GM21360 (cell line): ENCODE measurements at regions not wholly inside any gene's neighbourhood (a gene's known extent, or its start where the extent isn't known, plus 50 kb on each side); places are given as distances from the start of the nearest gene placed in this dataset.

Experiments
- ATAC-seq: cut with Tn5 transposase; IDR thresholded peaks from one replicate; pipeline ENCODE4 v1.9.1; 2021; ENCODE audit warnings: mild to moderate bottlenecking, moderate library complexity; ENCODE audit not compliant: unreplicated experiment

DNA sequence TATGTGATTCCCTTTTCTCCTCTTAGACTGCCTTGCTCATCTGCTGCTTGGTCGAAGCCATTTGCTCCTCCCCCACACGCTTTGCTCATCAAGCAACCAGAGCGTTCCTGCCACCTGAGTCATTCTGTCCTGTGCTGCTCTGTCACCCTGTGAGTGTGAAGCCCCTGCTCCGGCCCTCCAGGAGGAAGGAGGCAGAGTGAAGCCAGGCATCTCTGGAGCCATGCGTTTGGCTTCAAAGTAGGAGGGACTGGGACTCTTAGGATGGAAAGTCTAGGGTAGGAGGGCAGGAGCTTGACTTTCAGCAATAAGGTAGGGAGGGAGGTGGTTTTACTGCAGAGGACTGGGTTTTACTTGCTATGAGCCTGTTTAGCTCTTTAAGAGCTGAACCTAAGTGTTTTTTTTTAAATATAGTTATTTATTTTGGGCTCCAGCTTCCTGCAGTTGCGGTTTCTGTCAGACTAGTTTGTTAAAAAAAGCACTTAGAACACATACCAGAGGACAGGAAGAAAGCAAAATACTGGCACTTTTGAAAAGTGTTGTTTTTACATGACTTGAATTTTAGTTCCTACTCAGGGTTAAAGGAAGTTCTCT, 63.6 kb downstream of the SPINK2 start:
- ATAC-seq: peak; percentile 93

DNA sequence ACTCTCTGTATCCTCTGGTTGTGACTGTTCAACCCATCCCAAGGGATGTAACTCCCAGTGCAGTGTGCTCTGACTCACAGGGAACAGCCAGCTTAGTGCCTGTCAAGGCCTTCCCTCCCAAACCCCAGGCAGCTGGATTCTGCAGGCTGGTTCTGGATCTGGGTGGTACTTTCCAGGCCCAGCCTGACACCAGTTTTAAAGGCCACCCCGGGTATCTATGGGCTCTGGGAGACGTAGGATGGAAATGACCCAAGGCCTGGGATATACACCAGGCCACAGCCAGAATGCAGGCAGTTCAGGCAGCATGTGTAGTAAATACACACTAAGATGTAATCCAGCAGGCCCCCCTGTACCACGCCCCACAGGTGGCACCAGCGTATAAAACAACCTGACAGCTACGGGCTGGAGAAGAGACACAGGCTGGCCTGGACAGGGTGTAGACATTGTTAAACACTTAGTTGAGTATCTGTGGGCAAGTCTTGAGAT, 64.2 kb downstream of the SPINK2 start:
- peak; percentile 28 for ATAC-seq

DNA sequence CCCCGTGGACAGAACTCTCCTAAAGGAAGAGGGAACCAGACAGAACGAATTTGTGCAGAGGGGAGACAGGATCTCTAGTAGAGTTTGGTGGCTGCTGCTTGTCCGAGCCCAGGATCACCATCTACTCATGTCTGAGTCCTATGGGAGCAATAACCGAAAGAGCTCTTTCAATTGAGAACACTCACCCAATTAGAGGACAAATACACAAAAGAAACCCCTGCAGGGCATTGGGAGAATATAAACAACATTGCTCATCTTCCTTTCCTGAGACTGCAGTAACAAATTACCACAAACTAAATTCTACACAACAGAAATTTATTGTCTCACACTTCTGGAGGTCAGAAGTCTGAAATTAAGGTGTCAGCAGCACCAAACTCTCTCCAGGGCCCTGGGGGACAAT, 65.6 kb downstream of the SPINK2 start:
- ATAC-seq: no peak

DNA sequence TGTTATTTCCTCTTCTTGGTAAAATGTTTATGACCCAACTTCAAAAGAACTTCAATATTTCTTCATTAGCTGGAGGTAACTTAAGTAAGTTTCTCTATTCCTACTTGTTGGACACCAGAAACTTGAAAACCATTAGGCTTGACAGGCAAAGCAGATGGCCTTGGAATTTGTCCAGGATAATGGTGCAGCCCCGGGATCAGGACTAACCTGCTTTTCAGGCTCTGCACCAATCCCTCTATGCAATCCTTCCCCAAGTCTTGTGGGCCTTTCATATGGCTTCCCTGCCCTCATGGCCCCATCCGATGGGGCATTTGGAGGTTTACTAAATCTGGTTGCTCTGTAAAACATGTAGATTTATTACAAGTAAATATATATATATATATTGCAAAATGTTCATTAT, 68.5 kb downstream of the SPINK2 start:
- ATAC-seq: no peak

DNA sequence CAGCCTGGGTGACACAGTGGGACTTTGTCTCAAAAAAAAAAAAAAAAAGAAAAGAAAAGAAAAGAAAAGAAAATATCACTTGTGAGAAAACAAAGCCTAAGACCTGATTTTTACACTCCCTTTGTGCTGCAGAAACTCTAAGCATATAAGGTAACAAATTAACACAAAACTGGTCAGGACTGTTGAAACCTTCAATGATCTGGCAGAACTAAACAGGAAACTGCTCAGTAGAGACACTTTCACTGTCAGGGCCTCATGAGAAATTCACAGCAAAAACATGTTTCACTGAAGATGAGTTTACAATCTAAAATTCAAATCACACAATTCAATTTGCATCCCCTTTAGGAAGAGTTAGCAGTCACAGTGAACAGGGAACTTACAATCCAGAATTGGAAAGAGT, 69.1 kb upstream of the HOPX start:
- ATAC-seq: no peak

DNA sequence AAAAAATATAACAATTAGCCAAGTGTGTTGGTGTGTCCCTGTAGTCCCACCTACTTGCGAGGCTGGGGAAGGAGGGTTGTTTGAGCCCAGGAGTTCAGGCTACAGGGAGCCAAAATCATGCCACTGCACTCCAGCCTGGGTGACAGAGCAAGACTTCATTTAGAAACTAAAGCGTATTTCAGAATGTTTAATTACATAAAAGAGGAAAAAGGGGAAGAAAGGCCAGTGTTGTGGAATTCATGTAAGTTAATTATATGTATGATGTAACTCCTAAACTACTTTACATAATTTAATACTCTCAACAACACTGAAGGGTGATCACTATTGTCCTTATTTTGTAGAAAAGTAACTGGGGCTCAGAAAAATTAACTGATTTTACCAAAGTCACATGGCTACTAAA, 67.2 kb upstream of the HOPX start:
- ATAC-seq: no peak

DNA sequence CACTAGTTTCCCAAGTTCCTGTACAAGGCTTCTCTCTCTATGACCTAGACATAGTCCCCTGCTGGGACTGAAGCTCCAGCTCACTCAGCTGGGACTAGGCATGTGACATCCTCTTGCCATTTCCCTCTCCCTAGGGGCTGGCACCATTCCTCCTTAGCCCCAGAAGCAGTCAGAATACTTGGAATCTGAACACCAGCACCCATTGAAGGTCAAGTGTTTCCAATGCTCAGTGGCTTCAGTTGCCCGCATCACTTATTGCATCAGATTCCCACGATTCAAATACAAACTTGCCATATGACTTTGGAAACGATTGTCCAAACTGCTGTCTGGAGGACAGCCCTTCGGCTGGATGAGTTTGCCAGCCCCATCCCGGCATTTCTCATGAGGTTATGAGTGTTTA, 65.5 kb upstream of the HOPX start:
- ATAC-seq: no peak

DNA sequence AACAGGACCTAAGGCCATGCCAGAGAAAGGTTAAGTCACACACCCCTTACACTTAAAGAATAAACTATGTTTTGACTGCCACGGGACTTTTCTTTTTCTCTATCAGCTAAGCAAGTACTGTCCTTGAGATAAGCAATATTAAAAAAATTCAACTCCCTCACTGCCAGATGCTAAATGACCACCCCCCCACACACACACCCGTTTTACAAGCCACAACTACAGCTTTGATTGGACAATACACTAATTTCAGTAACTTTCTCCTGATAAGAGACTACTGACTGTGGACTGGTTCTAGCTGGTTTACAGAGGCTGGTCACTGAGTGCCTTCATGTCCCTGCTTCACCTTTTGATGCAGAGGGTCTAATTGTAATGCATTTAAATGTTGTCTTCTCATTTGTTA, 63.9 kb upstream of the HOPX start:
- no peak for ATAC-seq

DNA sequence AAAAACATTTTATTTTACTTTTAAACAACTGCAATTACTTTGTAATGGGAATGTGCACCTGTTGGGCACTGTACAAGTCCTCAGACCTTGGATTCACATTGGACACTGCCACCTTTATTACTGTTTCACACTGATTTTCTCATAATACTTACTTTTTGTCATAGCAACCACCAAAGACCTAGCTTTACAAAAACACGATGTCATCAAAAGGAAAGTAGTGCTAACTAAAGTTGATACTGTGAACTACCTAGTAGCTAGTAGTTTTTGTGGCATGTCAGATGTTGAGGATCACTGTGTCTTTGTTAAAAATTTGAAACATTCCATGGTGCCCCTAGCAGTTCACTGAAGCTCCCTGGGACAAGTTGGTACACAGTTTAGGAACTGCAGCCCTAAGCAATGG, 62.9 kb upstream of the HOPX start:
- ATAC-seq: no peak

DNA sequence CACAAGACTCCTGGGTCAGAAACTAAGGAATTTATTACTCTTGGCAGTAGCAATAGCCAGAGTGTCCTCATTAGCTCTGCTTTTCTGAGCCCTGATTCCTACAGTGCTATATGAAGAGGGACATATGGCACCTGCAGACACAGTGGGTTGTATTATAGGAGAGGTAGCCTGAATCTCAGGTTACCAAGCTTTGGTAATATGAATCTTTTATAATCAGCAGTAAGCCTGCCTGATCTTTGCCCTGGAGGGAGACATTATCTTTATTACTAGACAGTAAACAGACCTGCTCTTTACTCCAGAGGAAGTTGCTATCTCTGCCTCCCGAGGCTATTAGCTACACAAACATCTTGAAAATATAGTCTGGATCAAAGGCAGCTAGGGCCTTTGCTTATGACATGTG, 62.5 kb upstream of the HOPX start:
- no peak for ATAC-seq

DNA sequence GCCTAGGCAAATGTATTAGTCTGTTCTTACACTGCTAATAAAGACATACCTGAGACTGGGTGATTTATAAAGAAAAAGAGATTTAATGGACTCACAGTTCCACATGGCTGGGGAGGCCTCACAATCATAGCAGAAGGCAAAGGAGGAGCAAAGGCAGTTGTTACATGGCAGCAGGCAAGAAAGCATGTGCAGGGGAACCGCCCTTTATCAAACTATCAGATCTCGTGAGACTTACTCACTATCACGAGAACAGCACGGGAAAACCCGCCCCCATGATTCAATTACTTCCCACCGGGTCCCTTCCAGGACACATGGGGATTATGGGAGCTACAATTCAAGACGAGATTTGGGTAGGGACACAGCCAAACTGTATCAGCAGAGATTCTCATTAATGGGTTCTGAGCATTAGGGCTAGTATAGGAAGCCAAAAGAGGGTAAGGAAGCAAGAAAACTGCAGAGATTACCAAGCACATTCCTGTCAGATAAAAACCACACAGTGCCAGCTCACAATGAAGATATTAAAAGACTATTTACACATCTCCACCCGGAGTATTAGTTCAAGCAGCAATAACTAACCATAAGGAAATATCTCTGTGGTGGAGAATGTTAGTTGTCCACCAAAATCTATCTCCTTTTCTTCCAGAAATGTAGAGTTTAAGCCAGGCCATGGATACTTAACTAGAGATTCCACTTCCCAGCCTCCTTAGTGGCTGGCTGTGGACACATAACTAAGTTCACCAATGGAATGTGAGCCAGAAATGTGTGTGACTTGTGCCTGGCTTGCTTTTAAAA, 61.2 kb upstream of the HOPX start:
- no peak for ATAC-seq

DNA sequence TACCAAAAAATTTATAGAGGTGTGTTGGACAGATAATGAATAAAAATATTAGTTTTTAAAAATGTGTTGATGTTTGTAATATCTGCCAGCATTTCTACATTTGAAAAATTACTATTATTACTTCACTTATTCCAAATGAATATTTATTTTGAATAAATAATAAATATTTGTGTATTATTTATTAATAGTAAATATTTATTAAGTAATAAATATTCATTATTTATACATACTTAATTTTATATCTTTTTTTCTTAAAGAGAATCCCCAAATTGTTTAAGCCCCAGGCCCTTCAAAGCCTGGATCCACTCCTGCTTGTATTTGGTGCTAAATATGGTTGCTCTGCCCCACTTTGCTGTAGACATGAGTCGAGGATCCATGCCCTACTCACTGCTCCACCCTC, 60.5 kb upstream of the HOPX start:
- ATAC-seq: no peak

DNA sequence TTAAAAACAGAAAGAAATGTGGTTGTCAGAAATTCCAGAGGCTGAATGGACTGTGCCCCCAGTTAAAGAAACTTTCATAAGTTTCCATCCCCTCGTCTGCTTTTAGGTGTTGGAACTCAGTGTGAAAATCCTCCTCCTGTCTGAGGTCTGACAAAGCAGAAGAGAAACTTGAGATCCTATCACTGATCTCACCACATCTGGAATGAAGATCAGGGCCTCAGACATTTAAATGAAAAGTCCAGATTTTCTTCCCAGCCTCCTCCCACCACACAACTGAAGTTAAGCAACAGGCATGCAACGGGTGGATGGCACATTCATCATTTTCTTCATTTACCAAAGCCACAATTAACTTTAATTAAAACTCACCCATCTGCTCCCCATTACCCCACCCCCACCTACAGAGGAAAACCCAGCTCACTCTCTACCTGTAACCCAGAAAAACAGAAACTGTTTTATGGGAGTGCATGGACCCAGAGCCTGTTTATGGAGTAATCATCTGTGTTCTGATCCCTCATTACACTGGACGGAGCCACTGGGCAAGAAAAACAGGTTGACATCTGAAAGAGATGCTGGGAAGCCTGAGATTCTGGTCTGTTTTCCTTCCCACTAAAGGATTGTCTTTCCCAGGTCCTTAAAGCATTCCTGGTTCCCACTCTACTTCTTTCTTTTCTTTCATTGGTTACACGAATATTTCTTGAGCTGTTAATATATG, 58.1 kb upstream of the HOPX start:
- no peak for ATAC-seq

DNA sequence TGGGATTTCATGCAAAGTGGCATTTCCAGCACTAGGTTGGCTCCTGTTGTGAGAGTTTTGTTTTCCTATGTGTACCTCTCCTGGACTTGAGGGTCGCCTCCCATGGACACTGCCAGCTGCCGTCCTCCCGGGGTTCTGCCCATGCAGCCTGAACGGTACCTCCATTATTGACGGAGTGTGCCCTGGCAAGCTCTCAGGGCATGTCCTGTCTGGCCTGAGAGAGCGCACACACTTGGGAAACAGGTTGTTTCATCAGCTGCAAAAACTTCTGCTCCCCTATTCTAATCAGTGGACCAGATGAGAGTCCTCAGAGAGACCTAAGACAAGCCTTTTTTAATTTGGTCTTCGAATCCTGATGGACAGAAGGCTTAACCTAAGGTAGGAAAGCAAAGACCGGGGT, 56.6 kb upstream of the HOPX start:
- ATAC-seq: no peak

DNA sequence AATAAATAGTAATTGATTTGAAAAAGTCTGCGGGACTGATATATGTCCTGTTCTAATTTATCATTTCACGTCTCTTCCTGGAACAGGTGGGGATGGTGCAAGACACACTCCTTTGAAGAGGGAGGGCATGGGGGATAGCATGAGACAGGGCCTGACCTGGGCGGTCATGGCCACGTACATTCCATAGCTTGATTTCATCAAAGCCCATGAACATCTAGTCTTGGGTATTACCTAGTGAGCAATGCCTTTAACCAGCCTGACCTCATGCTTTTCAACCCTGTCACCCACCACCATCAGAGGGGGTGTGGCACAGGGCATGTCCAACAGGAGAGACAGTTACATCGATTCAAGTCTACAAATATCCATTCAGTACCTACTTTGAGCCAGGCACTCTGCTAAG, 52.3 kb upstream of the HOPX start:
- no peak for ATAC-seq

DNA sequence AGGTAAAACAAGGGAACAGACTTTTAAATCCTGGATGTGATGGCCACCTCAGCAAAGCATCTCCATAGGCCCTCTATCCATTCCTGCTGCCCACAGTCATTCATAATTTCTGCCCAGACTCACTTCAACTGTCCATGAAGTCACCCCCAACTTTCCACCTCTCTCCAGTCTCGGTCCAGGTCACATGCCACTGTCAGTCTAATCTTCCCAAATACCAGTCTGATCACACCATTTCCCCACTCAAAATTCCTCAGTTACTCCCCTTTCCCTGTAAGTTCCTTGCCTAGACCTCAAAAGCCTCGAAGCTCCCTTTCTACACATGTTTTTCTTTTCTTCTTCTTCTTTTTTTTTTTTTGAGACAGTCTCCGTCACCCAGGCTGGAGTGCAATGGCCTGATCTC, 51.2 kb upstream of the HOPX start:
- no peak for ATAC-seq

DNA sequence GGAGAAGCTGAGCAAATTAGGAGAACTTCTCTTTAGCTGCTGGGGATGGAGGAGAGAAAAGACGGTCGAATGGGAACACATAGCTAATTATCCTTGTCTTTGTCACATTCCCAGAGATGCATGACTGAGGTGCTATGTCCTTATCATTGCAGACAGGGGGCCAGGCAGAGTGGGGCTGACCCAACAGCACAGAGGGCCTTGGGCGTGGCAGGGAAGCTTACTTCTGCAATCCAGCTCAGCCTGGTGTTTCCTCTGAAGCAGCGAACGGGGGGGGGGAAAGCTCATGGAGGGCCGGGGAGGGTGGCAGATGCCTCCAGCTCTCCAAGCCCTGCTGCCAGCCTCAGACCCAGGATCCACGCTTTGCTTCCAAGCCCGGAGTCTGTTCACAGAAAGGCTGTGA, 50.8 kb upstream of the HOPX start:
- no peak for ATAC-seq
